HG03095 (cell line): ENCODE measurements at regions not wholly inside any gene's neighbourhood (a gene's known extent, or its start where the extent isn't known, plus 50 kb on each side); places are given as distances from the start of the nearest gene placed in this dataset.

ENCODE experiments used
- ATAC-seq: cut with Tn5 transposase; IDR thresholded peaks from one replicate; pipeline ENCODE4 v1.9.1; 2021; ENCODE audit warnings: moderate library complexity; ENCODE audit not compliant: unreplicated experiment

DNA sequence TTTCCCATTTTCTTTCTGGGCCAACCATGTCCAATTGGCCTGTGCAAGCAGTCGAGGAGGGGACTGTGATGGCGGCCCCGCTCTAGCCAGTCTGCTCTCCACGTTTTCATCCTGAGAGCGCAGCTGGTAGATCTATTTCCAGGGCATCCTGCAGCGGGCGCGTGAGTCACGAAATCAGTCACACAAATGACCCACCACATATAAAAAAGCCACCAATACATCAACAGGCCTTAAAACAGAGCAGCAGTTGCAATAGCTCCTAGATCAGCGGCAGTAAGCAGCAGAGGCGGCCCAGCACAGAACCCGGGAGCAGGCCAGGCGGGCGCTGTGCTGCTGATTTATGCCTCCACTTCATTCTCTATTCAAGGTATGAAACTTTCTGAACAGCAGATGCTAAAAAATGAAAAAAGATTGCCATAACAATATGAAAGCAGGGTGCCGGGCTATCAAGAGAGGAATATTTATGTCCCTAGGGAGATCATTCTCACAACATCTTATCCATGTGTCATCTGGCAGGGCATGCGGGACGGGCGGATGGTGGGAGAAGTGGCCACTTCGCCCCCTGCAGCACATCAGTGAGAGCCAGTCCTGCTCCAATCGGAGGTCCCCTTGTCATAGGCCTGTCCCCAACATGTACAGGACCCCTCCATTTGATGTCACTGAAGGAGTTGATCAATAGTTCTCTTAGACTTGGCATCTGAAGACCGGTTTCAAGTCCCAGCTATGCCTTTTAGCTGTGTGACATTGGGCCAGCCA, 98.0 kb upstream of the GPR26 start:
- ATAC-seq, result no peak

DNA sequence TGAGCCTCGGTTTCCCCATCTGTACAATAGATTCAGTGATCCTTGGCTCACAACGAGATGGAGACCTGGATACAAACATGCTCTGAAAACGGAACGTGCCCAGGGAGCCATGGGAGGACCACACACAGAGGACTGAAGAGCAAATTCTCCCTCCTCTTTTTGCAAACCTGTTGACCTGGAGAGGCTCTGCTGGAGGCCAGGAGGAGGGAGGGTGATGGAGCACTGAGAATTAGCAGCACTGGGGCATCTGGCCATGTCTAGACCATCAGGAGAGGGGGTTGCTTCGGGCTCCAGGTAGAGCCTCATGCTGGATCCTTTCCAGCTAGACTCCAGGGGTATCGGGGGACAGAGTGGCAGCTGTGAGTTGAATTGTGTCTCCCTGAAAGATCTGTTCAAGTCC, 97.4 kb upstream of the GPR26 start:
- no peak for ATAC-seq

DNA sequence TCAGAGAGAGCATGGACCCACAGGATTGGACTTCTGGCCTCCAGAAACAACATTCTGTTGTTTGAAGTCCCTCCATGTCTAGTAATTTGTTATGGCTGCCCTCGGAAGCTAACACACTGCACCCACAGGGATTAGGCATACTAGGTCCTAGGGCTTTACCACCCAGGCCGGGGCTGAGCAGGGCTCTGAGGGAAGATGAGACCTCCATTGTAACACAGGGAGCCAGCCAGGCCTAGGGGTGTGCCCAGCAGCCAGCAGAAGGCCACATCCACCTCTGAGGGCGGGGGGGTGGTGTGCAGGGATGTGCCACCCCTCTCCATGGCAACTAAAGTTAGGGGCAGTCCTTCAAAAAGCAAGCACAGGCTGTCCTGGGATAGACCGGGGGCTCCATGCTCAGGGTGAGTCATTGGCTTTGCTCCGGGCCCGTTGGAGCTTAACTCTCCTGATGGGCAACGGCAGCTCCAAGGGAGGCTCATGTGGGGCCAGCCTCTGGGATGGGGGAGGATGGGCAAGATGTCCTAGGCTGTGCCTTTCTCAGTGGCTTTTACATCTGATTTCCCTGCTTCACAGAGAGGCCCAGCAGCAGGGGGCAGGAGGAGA, 96.6 kb upstream of the GPR26 start:
- no peak for ATAC-seq

DNA sequence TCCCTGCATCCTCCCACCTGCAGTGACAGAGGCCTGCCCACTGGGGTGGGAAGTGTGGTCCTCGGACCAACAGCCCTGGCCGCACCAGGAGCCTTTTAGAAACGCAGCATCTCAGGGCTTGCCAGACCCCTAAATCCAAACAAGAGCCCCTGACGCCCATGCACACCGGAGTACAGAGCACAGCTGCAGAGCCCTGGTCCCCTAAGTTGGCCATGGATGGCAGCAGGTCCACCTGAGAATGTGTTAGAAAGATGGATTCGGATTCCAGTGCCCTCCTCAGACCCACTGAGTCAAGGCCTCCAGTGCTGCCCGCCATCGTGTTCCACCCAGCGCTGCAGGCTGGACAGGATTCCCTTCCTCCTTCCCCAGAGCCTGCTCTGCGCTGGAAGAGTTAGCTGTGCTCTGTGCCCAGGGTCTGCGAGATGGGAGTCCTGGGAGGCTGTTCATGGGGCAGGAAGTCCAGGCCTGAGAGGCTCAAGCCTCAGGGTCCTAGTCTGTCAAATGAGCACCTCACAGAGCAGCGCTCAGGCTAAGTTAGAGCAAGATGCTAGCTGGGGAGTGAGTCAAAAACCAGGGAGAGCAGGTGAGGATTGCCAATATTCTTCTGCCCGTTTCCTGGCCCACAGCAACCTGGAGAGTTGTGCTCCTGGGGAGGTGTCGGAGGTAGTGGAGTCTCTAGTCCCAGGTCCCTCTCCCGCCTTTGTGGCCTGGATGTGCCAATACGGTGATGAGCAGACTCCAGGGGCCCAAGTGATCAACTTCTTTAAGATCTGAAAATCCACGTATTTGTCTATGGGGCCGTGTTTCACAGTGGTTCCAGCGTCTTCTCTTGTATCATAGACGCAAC, 95.9 kb upstream of the GPR26 start:
- no peak for ATAC-seq

DNA sequence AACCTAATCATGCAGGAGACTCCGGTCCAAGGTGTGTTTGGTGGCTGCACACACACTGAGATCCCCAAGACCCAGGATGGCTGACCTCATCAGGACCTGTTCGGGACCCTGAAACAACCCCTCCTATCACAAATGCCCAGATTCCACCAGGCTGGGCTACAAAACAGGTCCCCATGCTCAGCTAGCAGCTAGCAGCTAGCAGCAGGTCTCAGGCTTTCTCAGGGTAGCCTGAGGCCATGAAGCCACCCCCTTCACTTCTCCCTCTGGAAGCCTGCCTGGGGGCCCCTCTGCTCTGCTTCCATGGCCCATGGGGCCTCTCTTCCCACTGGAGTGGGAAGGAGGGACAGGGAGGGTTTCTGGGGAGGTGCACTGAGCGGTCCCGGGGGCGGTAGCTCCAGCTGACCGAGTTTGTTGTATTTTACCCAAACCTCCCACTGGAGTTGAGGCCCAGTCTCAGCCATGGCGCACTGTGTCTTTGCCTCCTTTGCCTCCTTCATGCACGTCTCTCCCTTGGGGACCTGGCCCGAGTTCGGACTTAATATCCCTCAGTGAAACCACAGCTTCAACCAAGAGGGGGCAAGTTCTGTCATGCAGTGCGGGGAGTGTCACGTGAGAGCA, 95.1 kb upstream of the GPR26 start:
- ATAC-seq, result no peak

DNA sequence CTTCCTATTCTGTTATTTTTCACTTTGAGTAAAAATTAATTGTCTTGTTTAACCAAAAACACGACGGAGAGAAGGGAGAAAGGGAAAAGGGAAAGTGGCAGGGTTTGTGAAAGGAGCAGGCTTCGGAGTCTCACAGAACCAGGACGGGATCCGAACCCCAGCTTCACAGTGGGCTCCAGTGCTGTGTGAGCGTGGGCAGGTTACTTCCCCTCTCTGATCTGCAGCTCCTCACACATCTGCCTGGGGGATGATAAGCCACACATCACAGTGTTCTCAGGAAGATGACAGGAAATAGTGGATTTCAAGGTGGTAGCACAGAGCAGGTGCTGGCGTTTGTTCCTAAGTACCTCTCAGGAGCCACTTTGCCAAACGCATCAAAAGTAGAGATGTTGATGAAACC, 94.2 kb upstream of the GPR26 start:
- no peak for ATAC-seq

DNA sequence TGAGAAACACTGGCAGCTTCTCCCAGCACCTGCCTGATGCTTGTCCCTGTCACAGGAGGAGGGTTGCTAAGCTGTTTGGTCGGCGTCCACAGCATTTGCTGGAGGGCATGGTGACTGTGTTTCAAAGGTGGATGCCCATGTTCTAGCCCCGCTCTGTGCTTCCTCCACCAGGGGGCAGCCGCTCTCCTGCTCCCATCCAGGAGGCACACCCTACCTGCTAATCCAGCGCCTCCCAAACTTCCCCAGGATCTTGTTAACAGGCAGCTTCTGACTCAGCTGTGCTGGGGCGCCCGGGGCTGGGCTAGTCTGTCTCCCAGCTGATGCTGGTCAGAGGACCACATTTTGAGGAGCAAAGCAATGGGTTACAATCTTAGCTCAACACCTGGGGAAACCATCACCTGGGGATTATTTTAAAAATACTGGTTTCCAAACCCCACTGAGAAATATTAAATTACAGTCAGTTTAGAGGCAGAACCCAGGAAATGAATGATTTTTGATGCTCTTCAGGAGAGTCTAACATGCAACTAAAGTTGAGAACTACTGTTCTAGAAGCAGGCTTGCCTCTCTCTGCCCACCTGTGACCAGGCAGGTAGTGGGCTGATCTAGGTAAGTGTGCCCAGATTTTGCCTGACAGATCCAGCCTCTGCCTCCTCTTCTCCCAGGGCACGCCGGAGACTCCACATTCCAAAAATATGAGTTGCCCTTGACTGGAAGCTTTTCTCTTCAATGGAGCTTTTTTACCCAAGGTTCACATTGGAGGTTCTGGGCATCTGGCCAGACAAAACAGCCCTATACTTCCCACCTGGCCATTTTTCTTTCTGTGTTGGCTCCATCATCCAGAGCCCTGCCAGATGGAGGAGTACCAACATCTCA, 92.7 kb upstream of the GPR26 start:
- no peak for ATAC-seq

DNA sequence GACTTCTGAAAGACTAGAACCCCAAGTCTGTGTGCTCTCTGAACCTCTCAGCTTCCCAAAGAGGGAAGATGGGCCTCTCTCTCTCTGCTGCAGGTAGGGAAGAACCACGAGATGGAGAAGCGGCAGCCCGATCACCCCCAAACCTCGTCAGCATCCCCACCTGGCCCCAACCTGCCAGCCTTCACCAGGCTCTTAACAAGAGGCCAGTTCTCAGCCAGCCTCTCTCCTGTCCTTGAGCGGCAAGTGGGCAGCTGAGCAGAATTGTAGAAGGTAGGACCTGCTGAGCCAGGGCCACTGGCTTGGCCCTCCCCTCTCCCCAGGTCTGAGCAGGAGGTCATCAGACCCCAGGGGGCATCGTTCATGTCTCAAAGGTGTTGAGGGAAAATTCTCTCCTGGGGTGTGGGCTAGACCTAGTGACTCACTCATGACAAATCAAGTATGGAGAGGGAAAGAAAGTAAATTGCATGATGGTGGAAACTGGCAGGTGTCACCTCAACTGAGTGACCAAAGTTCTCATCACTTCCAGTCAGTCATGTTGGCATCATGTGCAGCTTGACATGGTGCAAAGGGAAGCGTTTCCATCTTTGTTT, 92.0 kb upstream of the GPR26 start:
- no peak for ATAC-seq

DNA sequence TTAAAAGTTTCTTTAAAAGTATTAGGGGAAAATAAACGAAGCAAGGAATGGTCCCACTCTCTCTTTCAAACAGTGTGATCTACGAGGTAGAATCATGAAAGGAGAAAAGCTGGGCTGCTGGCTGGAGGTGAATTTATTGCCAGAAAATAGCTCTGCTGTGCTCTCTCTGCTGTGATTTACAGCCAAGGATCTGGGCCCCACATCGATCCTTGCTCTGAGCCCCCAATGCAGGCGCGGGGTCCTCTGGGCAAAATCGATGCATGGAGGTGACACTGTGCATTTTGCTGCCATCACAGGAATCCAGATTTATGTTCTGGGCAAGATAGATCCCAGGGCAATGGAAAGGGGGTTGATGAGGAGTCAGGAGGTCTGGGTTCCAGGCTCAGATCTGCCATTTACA, 91.0 kb upstream of the GPR26 start:
- ATAC-seq, result no peak

DNA sequence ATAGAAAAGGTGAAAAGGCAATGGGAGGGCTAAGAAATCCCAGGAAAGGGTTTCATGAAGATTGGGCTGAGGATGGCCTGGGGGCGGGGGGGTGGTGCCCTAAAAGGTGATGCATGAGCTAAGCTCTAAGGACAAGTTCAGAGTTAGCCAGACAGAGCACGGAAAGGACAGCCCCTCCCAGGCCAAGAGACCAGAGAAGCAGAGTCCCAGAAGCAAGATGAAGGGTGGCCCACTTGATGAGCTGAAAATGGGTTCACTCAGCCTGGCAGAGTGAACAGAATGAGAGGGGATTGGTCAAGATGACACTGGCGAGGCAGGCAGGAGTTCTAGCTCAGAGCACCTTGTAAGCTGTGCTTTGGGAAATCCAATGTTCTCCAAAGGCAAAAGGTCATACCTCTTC, 89.4 kb upstream of the GPR26 start:
- no peak for ATAC-seq

DNA sequence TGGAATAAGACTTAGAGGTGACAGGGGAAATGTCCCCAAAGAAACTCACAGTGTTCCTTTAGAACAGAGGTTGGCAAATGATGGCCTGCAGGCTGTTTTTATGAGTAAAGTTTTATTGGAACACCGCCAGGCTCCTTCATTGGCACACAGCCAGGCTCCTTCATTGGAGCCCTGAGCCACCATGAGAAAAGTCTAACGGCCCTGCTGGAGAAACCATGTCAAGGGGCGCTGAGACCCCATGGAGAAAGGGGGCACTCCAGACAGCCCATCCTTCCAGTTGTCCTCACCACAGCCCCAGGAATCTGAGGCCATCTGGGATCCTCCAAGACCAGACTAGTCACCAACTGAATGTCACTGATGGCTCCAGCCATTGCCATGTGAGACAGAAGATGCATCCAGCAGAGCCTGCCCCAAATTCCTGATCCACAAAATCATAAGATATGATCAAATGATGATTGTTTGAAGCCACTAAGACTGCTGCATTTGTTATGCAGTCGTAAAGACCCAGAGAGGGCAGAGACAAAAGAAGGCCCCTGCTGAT, 88.2 kb upstream of the GPR26 start:
- ATAC-seq, result no peak

DNA sequence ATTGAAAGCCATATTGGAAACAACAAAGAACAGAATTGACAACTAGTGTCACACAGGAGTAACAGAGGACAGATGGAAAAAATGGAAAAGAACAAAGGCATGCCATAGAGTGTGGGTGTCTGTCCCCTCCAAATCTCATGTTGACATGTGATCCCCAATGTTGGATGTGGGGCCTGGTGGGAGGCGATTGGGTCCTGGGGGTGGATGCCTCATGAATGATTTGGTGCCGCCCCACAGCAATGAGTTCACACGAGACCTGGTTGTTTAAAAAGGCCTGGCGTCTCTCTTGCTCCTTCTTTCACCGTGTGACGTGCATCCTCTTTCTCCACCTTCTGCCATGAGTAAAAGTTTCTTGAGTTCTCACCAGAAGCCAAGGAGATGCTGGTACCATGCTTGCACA, 87.4 kb upstream of the GPR26 start:
- no peak for ATAC-seq

DNA sequence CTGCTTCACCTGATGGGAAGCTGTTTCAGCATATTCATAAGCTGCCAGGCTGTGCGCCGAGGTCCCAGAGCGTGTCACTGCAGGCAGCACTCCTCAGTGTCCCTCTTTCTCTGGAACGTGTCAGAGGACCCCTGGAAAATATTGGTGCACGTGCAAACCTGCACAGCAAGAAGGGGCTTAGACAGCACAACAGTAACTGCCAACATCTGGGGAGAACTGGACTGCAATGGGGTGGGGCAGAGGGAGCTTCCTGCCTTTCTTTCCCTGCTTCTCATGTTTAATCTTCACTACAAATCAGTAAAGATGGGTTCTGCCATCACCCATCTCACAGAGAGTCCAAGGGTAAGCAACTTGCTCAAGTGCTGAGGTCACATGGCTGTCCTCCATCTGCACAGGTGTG, 86.5 kb upstream of the GPR26 start:
- ATAC-seq, result no peak

DNA sequence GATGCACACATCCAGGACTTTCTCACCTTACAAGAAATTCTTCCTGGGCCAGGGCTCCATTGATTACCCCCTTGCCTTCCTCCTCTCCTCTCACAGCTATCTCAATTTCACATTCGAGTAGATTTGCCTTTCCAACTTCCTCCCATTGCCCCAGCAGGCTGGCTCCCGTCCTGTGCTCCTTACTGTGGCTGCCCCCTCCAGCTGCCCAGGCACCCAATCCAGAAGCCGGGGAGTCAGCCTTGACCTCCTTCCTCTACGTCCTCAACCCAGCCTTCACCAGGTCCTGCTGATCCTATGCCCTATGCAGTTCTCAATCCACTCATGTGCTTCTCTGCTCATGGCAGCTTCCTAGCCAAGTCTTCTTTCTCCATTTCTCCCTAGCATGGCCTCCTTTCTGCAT, 85.7 kb upstream of the GPR26 start:
- no peak for ATAC-seq

DNA sequence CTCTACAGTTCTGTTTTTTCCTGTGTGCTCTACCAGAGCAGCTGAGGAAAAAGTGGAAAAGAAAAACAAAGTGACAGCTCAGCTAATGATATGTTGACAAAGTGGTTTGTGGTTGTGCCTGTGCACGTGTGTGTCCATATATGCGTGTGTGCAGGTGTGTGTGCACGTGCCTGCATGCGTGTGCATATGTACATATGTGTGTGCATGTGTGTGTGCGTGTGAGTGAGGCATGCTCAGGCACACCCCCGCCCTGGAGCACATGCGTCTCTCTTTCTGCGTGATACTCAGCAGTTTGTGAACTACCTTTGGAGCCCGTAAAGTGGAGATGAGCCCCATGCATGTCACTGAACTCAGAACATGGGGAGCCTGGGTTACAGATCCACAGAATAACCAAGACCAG, 84.5 kb upstream of the GPR26 start:
- ATAC-seq, result no peak

DNA sequence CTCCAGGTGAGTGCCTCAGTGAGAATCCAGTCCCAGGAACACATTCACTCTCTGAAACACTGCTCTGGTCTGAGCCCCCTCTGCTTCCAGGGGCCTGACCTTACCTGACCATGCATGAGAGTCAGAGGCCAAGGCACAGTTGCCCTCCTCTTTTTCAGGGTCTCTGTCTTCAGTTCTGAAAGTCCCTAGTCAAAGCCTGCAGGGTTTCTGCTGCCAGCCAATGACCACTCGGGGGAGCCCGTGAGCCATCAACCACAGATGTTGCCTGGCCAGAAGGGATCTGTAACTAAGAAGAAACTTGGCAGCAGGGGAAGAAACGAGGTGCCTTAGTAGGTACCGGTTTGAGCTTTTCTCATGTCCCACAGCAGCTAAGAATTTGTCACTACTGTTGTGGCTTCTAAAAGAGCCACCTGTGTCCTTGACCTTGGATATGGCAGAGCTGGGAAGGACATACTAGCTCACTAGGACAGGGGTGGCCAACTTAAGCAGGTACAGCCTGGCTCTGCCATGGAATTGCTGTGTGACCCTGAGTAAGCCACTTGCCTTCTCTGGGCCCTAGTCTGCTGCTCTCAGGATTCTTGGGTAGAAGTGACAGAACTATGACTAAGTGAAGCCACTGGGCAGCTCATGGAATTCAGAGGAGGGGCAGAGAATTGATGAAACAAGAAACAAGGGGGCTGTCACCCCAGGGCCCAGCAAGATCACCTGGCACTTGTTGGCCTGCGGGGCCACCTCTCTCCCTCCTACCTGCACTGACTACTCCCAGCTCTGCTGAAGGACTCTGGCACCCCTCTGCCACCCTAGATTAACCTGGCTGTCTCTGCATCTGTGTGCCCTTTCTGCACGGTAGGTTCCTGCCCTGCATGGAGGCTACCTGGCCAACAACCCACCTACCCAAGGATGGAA, 83.8 kb upstream of the GPR26 start:
- ATAC-seq, result no peak

DNA sequence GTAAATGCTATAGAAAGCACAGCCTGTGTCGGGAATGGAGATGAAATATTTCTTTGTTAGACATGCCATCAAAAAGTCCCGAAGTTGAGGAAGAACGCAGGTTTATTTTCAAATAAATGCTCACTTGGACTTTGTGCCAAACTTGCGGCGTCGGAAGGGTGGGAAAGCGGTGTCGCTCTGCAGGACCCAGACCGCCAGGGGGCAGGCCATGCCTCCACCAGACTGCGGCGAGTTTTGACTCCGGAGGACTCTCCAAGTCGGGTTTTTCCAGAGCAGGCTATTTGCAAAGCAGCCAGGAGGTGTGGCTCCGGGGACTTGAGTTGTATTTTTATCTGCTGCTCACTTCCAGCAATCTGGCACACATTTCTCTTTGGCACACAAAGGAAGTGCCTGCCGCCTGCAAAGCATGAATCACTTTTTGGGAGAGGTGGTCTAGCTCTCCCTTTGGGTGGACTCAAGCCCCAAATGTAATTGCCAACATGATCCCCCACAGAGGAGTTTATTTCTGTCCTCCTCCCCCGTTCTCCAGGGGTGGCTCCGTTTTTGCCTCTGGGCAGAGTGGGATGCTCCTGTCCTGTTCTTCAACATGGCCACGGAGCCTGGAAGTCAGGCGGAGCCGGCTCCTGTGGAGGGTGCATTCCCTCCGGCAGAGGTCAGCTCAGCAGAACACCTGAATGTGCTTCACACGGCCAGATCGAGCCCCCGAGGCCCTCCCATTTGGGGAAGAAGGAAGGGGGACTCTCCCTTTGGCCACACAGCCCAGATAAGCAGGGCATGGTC, 82.3 kb upstream of the GPR26 start:
- no peak for ATAC-seq

DNA sequence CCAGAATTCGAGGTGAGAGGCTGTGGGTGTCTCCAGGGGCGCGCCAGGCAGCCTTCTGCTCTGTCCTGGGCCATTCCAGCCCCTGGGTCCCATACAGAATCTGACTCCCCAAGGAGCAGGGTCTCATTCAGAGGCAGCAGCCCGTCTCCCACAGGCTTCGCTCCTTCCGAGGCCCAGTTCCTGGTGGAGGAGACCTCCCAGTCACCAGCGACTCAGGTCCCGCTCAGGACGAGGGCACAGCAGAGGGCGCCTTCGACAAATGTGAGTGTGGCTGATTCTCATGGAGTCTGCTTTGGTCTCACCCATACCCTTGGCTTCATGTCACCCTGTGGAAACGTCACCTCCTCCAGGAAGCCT, 81.8 kb upstream of the GPR26 start:
- ATAC-seq, result no peak
